OCI-M2 (cell line): ENCODE measurements at regions not wholly inside any gene's neighbourhood (a gene's known extent, or its start where the extent isn't known, plus 50 kb on each side); places are given as distances from the start of the nearest gene placed in this dataset.
"Not testable (repeated sequence)": the region's sequence is repeated elsewhere in the genome, so short reads cannot be mapped to it uniquely, and the experiment has no call there.

Source experiments
- DNase-seq: peaks from one replicate; lab custom pipeline; 2025; ENCODE audit not compliant: unreplicated experiment; lab: John Stamatoyannopoulos, UW

- no peak for DNase-seq
Observed at GRCh38 chr14:41297576-41298327, 308.9 kb upstream of the LRFN5 start.

GRCh38 chr14:41295734-41296133 lies 310.9 kb upstream of the LRFN5 start:
- DNase-seq: no peak

GRCh38 chr14:41289025-41289424 lies 317.7 kb upstream of the LRFN5 start:
- no peak for DNase-seq

GRCh38 chr14:41285186-41285748 lies 321.4 kb upstream of the LRFN5 start:
- DNase-seq: peak; percentile 47

- no peak for DNase-seq
Observed at GRCh38 chr14:41280745-41281144, 325.9 kb upstream of the LRFN5 start.

- no peak for DNase-seq
Observed at GRCh38 chr14:41277450-41277849, 329.2 kb upstream of the LRFN5 start.

GRCh38 chr14:41257476-41257875 lies 349.2 kb upstream of the LRFN5 start:
- DNase-seq: no peak

GRCh38 chr14:41235466-41235865 lies 371.2 kb upstream of the LRFN5 start:
- DNase-seq: no peak

- no peak for DNase-seq
Observed at GRCh38 chr14:41230683-41231082, 376.0 kb upstream of the LRFN5 start.

GRCh38 chr14:41229824-41230223 lies 376.9 kb upstream of the LRFN5 start:
- no peak for DNase-seq

- DNase-seq: no peak
Observed at GRCh38 chr14:41225433-41225832, 381.2 kb upstream of the LRFN5 start.

GRCh38 chr14:41222581-41222980 lies 384.1 kb upstream of the LRFN5 start:
- DNase-seq: no peak

GRCh38 chr14:41214978-41215377 lies 391.7 kb upstream of the LRFN5 start:
- DNase-seq: not testable (repeated sequence)

- DNase-seq: no peak
Observed at GRCh38 chr14:41201696-41202095, 405.0 kb upstream of the LRFN5 start.

GRCh38 chr14:41187868-41188267 lies 418.8 kb upstream of the LRFN5 start:
- DNase-seq: no peak

- DNase-seq: no peak
Observed at GRCh38 chr14:41171045-41171444, 435.6 kb upstream of the LRFN5 start.

GRCh38 chr14:41167040-41167439 lies 439.6 kb upstream of the LRFN5 start:
- DNase-seq: no peak

GRCh38 chr14:41154143-41154807 lies 452.4 kb upstream of the LRFN5 start:
- no peak for DNase-seq

GRCh38 chr14:41146391-41146790 lies 460.3 kb upstream of the LRFN5 start:
- no peak for DNase-seq

GRCh38 chr14:41144370-41144769 lies 462.3 kb upstream of the LRFN5 start:
- no peak for DNase-seq

GRCh38 chr14:41137741-41138140 lies 468.9 kb upstream of the LRFN5 start:
- DNase-seq: no peak

- DNase-seq: no peak
Observed at GRCh38 chr14:41130274-41130673, 476.4 kb upstream of the LRFN5 start.
